H1 (cell line): ENCODE measurements at regions not wholly inside any gene's neighbourhood (a gene's known extent, or its start where the extent isn't known, plus 50 kb on each side); places are given as distances from the start of the nearest gene placed in this dataset.

Experiments used
- CTCF ChIA-PET: fragments of 300-600 bp; sonication (Branson Sonifier 250); formaldehyde crosslinking; loops from one replicate; lab custom pipeline; 2021; ENCODE audit not compliant: partially characterized antibody; lab: Charles Lee
- POLR2A ChIA-PET: fragments of 300-600 bp; sonication (Branson Sonifier 250); formaldehyde crosslinking; loops from one replicate; lab custom pipeline; 2021; ENCODE audit warnings: inconsistent platforms; ENCODE audit not compliant: partially characterized antibody; lab: Charles Lee
- DNase-seq, 2 experiments: peaks; one replicate each; pipeline versions ENCODE4 v3.0.0 to v3.0.0-alpha.2; 2010 to 2022; ENCODE audit warnings: low spot score in 2 of 2, low read depth in 1 of 2, mixed read lengths in 1 of 2
- FAIRE-seq: peaks from 2 replicates; lab custom pipeline; 2011; peaks lifted over from hg19 to GRCh38; lab: Jason Lieb, UNC
- H2AFZ ChIP-seq: 2 replicates; pipeline ENCODE4 v1.8.1; 2012; ENCODE audit warnings: low read length, inconsistent platforms
- H2AK5ac ChIP-seq: 2 replicates; pipeline ENCODE4 v1.6.1; 2013; ENCODE audit warnings: low read depth, low read length
- H2BK120ac ChIP-seq: replicated peaks from 2 replicates; pipeline ENCODE3; 2013; ENCODE audit warnings: low read depth, low read length, inconsistent platforms
- H2BK12ac ChIP-seq: 2 replicates; pipeline ENCODE4 v1.6.1; 2013; ENCODE audit warnings: low read depth, low read length
- H2BK15ac ChIP-seq: 2 replicates; pipeline ENCODE4 v1.6.1; 2013; ENCODE audit warnings: low read length
- H2BK20ac ChIP-seq: 2 replicates; pipeline ENCODE4 v1.6.1; 2013; ENCODE audit warnings: low read length
- H2BK5ac ChIP-seq: 2 replicates; pipeline ENCODE4 v1.6.1; 2013; ENCODE audit warnings: low read depth, low read length
- H3K14ac ChIP-seq: 2 replicates; pipeline ENCODE4 v1.6.1; 2013; ENCODE audit warnings: inconsistent platforms; ENCODE audit not compliant: insufficient read length
- H3K18ac ChIP-seq: 2 replicates; pipeline ENCODE4 v1.6.1; 2013; ENCODE audit warnings: low read length; ENCODE audit errors: extremely low read depth
- H3K23ac ChIP-seq: 2 replicates; pipeline ENCODE4 v1.6.1; 2013; ENCODE audit warnings: inconsistent platforms; ENCODE audit not compliant: insufficient read length
- H3K23me2 ChIP-seq: 2 replicates; pipeline ENCODE4 v1.6.1; 2013; ENCODE audit warnings: low read depth, low read length
- H3K27ac ChIP-seq: 2 replicates; pipeline ENCODE4 v1.6.1; 2011; ENCODE audit warnings: low read depth, low read length, inconsistent platforms
- H3K27me3 ChIP-seq, 4 experiments: replicated peaks in 1 of 4; 1 replicate in 1 of 4; 2 replicates in 3 of 4; pipeline versions ENCODE4 v1.6.1 to v1.8.1; 2011 to 2013; ENCODE audit warnings: low read length in 3 of 4, mild to moderate bottlenecking in 3 of 4, inconsistent platforms in 2 of 4, mixed read lengths in 2 of 4, moderate library complexity in 1 of 4; ENCODE audit not compliant: control insufficient read depth in 3 of 4, insufficient read depth in 3 of 4; ENCODE audit errors: extremely low read depth in 1 of 4
- H3K36me3 ChIP-seq, 4 experiments: 2 replicates each; pipeline versions ENCODE4 v1.6.1 to v1.8.1; 2011 to 2013; ENCODE audit warnings: mild to moderate bottlenecking in 4 of 4, low read length in 3 of 4, moderate library complexity in 2 of 4, control low read depth in 1 of 4, inconsistent platforms in 1 of 4; ENCODE audit not compliant: insufficient read depth in 4 of 4, control insufficient read depth in 2 of 4
- H3K4ac ChIP-seq: replicated peaks from 2 replicates; pipeline ENCODE3; 2013; ENCODE audit warnings: low read length, low read depth, mixed read lengths, inconsistent platforms; ENCODE audit not compliant: insufficient read length
- H3K4me1 ChIP-seq, 4 experiments: replicated peaks in 1 of 4; 1 replicate in 1 of 4; 2 replicates in 3 of 4; pipeline versions ENCODE4 v1.6.1 to v1.8.1; 2011 to 2013; ENCODE audit warnings: low read length in 3 of 4, inconsistent platforms in 2 of 4, mixed read lengths in 1 of 4; ENCODE audit not compliant: insufficient read depth in 4 of 4, control insufficient read depth in 3 of 4
- H3K4me2 ChIP-seq, 2 experiments: 2 replicates each; pipeline versions ENCODE4 v1.6.1 to v1.8.1; 2011 to 2013; ENCODE audit warnings: low read depth in 2 of 2, low read length in 2 of 2, control low read depth in 1 of 2, inconsistent platforms in 1 of 2, mild to moderate bottlenecking in 1 of 2; ENCODE audit not compliant: insufficient read depth in 1 of 2
- H3K4me3 ChIP-seq, 4 experiments: fragments of 200-600, 300-600 bp in 1 of 4; sonication (generic), shearing (Covaris generic), sonication (Bioruptor Twin) in 1 of 4; 2 replicates each; pipeline versions ENCODE4 v1.5.1 to v1.8.1; 2011 to 2016; ENCODE audit warnings: low read length in 4 of 4, low read depth in 3 of 4, control low read depth in 2 of 4, inconsistent platforms in 2 of 4, mild to moderate bottlenecking in 2 of 4, mixed read lengths in 1 of 4, moderate library complexity in 1 of 4; ENCODE audit not compliant: insufficient read depth in 2 of 4; ENCODE audit errors: extremely low read depth in 1 of 4
- H3K56ac ChIP-seq: replicated peaks from 2 replicates; pipeline ENCODE3; 2013; ENCODE audit warnings: low read depth, mild to moderate bottlenecking, mixed read lengths, low read length, inconsistent platforms; ENCODE audit not compliant: insufficient read length
- H3K79me1 ChIP-seq: 2 replicates; pipeline ENCODE4 v1.6.1; 2013; ENCODE audit warnings: low read depth, low read length, control low read depth
- H3K79me2 ChIP-seq, 2 experiments: 2 replicates each; pipeline versions ENCODE4 v1.6.1 to v1.8.1; 2012 to 2013; ENCODE audit warnings: low read length in 2 of 2, mild to moderate bottlenecking in 2 of 2, inconsistent platforms in 1 of 2; ENCODE audit not compliant: insufficient read depth in 2 of 2, control insufficient read depth in 1 of 2
- H3K9ac ChIP-seq, 4 experiments: replicated peaks in 1 of 4; 1 replicate in 1 of 4; 2 replicates in 3 of 4; pipeline versions ENCODE4 v1.6.1 to v1.8.1; 2011 to 2013; ENCODE audit warnings: low read depth in 3 of 4, low read length in 3 of 4, control low read depth in 2 of 4, mild to moderate bottlenecking in 2 of 4, moderate library complexity in 2 of 4, inconsistent platforms in 1 of 4; ENCODE audit errors: extremely low read depth in 1 of 4
- H3K9me3 ChIP-seq, 2 experiments: 2 replicates each; pipeline versions ENCODE4 v1.6.1 to v1.8.1; 2012 to 2013; ENCODE audit warnings: mild to moderate bottlenecking in 2 of 2, moderate library complexity in 2 of 2, control low read depth in 1 of 2, inconsistent platforms in 1 of 2, low read depth in 1 of 2, low read length in 1 of 2, mixed read lengths in 1 of 2; ENCODE audit not compliant: insufficient read depth in 2 of 2
- H4K20me1 ChIP-seq, 2 experiments: replicated peaks in 1 of 2; 2 replicates each; pipeline versions ENCODE3 to v1.8.1; 2011 to 2013; ENCODE audit warnings: inconsistent platforms in 2 of 2, low read length in 2 of 2, mild to moderate bottlenecking in 1 of 2; ENCODE audit not compliant: insufficient read depth in 2 of 2, control insufficient read depth in 1 of 2
- H4K5ac ChIP-seq: 2 replicates; pipeline ENCODE4 v1.6.1; 2013; ENCODE audit warnings: low read length, low read depth, mixed read lengths, inconsistent platforms; ENCODE audit not compliant: insufficient read length
- H4K8ac ChIP-seq: 2 replicates; pipeline ENCODE4 v1.8.0; 2013; ENCODE audit warnings: mild to moderate bottlenecking, moderate library complexity, low read length, inconsistent platforms; ENCODE audit not compliant: insufficient read depth; ENCODE audit errors: extremely low read depth
- H4K91ac ChIP-seq: replicated peaks from 2 replicates; pipeline ENCODE3; 2013; ENCODE audit warnings: low read length, mixed read lengths, inconsistent platforms; ENCODE audit not compliant: insufficient read length
- BACH1 ChIP-seq: IDR thresholded peaks from 2 replicates; pipeline ENCODE4 v1.6.1; 2012; ENCODE audit warnings: low read length, improper control_type of control experiment
- CEBPB ChIP-seq: IDR thresholded peaks from 2 replicates; pipeline ENCODE4 v1.6.1; 2012; ENCODE audit warnings: low read depth, low read length
- CTBP2 ChIP-seq: IDR thresholded peaks from 2 replicates; pipeline ENCODE4 v1.7.0; 2011; ENCODE audit warnings: borderline replicate concordance, mild to moderate bottlenecking, moderate library complexity, mixed read lengths, low read length; ENCODE audit not compliant: insufficient read depth, insufficient read length
- RFX5 ChIP-seq: IDR thresholded peaks from 2 replicates; pipeline ENCODE4 v1.6.1; 2011; ENCODE audit warnings: low read depth, low read length, improper control_type of control experiment, borderline replicate concordance
- WGBS, 2 experiments: shearing (Covaris generic) in 1 of 2; methylation state at CpG; one replicate each; pipeline versions ENCODE4 v1.1.6 to v1.1.7; 2013 to 2015; ENCODE audit warnings: low lambda C conversion rate in 2 of 2, mixed read lengths in 2 of 2, inconsistent platforms in 1 of 2, low coverage in 1 of 2, missing lambda C conversion rate in 1 of 2; ENCODE audit not compliant: insufficient replicate concordance in 2 of 2, insufficient coverage in 1 of 2, insufficient read length in 1 of 2; ENCODE audit errors: extremely low coverage in 1 of 2, missing lambda C conversion rate in 1 of 2; 5-methylcytosine and 5-hydroxymethylcytosine counted together
- TF ChIP-seq, protein P1 (sequence below), 3 experiments: IDR thresholded peaks; 1 replicate in 2 of 3; 2 replicates in 1 of 3; pipeline versions ENCODE4 v1.5.1 to v1.6.1; 2011; ENCODE audit warnings: low read length in 3 of 3, mild to moderate bottlenecking in 3 of 3, inconsistent platforms in 2 of 3, low read depth in 1 of 3, moderate library complexity in 1 of 3; ENCODE audit not compliant: insufficient read depth in 1 of 3; ENCODE audit errors: control extremely low read depth in 1 of 3

- Histone ChIP-seq H3K4me2 (no peak overlapping the region), H3K27me3 (no peaks in the 10 kb centered on the region), H3K4me1 (peaks cover 0 to 3% (median 0%) of the 10 kb centered on the region in 4 experiments; a peak in 1 of 7 replicates), H4K20me1 (no peaks in the 10 kb centered on the region), H3K9ac (no peak overlapping the region), H2AFZ (no peak overlapping the region), H4K8ac (no peak overlapping the region), H2BK15ac (no peak overlapping the region), H3K4ac (no peak overlapping the region), H3K23ac (no peak overlapping the region), H4K5ac (no peak overlapping the region), H2BK20ac (no peak overlapping the region), H3K9me3 (no peaks in the 10 kb centered on the region), H2BK5ac (no peak overlapping the region), H3K79me1 (no peaks in the 10 kb centered on the region), H3K56ac (no peak overlapping the region), H3K27ac (no peak overlapping the region), H2BK120ac (no peak overlapping the region), H3K23me2 (no peaks in the 10 kb centered on the region), H2AK5ac (no peak overlapping the region), H3K36me3 (no peaks in the 10 kb centered on the region), H3K79me2 (no peaks in the 10 kb centered on the region), H3K18ac (no peak overlapping the region), H3K14ac (no peak overlapping the region), H2BK12ac (no peak overlapping the region), H3K4me3 (no peak overlapping the region), H4K91ac (no peak overlapping the region)
- 92% methylated on average over 3 of the region's 3 CpGs; no CpG with 5 or more reads in 1 of the 2 experiments for WGBS, 2 experiments
- DNase-seq (no peak), FAIRE-seq (no peak)
- CTCF ChIA-PET = interaction anchor here (0.5 kb wide), 1 partner anchor 382 kb away, joined by 3 read pairs; no protein-coding TSS in a partner anchor
- POLR2A ChIA-PET = no interaction called here
- TF ChIP-seq BACH1 (no peak), CTBP2 (no peak), CEBPB (no peak), RFX5 (no peak)
- TF ChIP-seq, protein P1, sequence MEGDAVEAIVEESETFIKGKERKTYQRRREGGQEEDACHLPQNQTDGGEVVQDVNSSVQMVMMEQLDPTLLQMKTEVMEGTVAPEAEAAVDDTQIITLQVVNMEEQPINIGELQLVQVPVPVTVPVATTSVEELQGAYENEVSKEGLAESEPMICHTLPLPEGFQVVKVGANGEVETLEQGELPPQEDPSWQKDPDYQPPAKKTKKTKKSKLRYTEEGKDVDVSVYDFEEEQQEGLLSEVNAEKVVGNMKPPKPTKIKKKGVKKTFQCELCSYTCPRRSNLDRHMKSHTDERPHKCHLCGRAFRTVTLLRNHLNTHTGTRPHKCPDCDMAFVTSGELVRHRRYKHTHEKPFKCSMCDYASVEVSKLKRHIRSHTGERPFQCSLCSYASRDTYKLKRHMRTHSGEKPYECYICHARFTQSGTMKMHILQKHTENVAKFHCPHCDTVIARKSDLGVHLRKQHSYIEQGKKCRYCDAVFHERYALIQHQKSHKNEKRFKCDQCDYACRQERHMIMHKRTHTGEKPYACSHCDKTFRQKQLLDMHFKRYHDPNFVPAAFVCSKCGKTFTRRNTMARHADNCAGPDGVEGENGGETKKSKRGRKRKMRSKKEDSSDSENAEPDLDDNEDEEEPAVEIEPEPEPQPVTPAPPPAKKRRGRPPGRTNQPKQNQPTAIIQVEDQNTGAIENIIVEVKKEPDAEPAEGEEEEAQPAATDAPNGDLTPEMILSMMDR (IDR thresholded peaks at IDR 0.05; ENCODE audit: control extremely low read depth in 1 of 3, insufficient read depth in 1 of 3, low read depth in 1 of 3, low read length in 3 of 3) = no peak
These were observed 382.9 kb downstream of the QKI start for GRCh38 chr6:163797296-163797845.
